Endothelial cell of umbilical vein (primary cell): ENCODE measurements at regions not wholly inside any gene's neighbourhood (a gene's known extent, or its start where the extent isn't known, plus 50 kb on each side); places are given as distances from the start of the nearest gene placed in this dataset.

Experiments
- BruUV-seq: library from RNA; stranded (reverse); fragments of 400-500 nt; replicated peaks from 2 replicates; lab custom pipeline; 2021; lab: Mats Ljungman, UMichigan
- CTCF ChIA-PET: fragments of 300-600, 350-600 bp; sonication (Branson Sonifier 250); formaldehyde crosslinking; loops from one replicate; lab custom pipeline; 2021; ENCODE audit warnings: antibody characterized with exemption, inconsistent platforms; lab: Charles Lee
- POLR2A ChIA-PET: fragments of 300-600, 350-600 bp; sonication (Branson Sonifier 250); formaldehyde crosslinking; loops from one replicate; lab custom pipeline; 2021; ENCODE audit warnings: antibody characterized with exemption, inconsistent platforms; lab: Charles Lee
- DNase-seq: peaks from one replicate; pipeline ENCODE4 v3.0.0-alpha.2; 2011; ENCODE audit warnings: low read depth, low spot score
- FAIRE-seq: peaks from 2 replicates; lab custom pipeline; 2011; peaks lifted over from hg19 to GRCh38; lab: Jason Lieb, UNC
- H2AFZ ChIP-seq: 2 replicates; pipeline ENCODE4 v1.6.0; 2012; ENCODE audit warnings: low read depth, low read length, control low read depth, inconsistent platforms
- H3K27ac ChIP-seq: 2 replicates; pipeline ENCODE4 v1.5.1; 2011; ENCODE audit warnings: low read depth, mild to moderate bottlenecking, control low read depth, low read length, moderate library complexity; ENCODE audit not compliant: insufficient read depth
- H3K27me3 ChIP-seq, 2 experiments: 2 replicates each; pipeline versions ENCODE4 v1.6.0 to v1.6.1; 2011; ENCODE audit warnings: low read length in 2 of 2, mixed read lengths in 1 of 2; ENCODE audit not compliant: control insufficient read depth in 2 of 2, insufficient read depth in 2 of 2
- H3K36me3 ChIP-seq, 2 experiments: 2 replicates in 1 of 2; 3 replicates in 1 of 2; pipeline ENCODE4 v1.5.1; 2011; ENCODE audit warnings: low read length in 2 of 2, mild to moderate bottlenecking in 1 of 2, moderate library complexity in 1 of 2; ENCODE audit not compliant: control insufficient read depth in 2 of 2, insufficient read depth in 2 of 2; ENCODE audit errors: extremely low read depth in 1 of 2
- H3K4me1 ChIP-seq: 3 replicates; pipeline ENCODE4 v1.5.1; 2011; ENCODE audit warnings: mild to moderate bottlenecking, low read length; ENCODE audit not compliant: control insufficient read depth, insufficient read depth; ENCODE audit errors: extremely low read depth
- H3K4me2 ChIP-seq: 2 replicates; pipeline ENCODE4 v1.6.1; 2011; ENCODE audit warnings: low read length, control low read depth, mixed read lengths; ENCODE audit not compliant: insufficient read depth
- H3K4me3 ChIP-seq, 3 experiments: fragments of 200-600 bp in 1 of 3; sonication (generic), shearing (Covaris generic) in 1 of 3; replicated peaks in 1 of 3; 2 replicates each; pipeline ENCODE4 v1.5.1; 2011 to 2016; ENCODE audit warnings: control low read depth in 3 of 3, low read length in 3 of 3, mild to moderate bottlenecking in 2 of 3, inconsistent platforms in 1 of 3, low read depth in 1 of 3, moderate library complexity in 1 of 3; ENCODE audit not compliant: insufficient read depth in 1 of 3
- H3K79me2 ChIP-seq: 2 replicates; pipeline ENCODE4 v1.6.0; 2012; ENCODE audit warnings: low read length, inconsistent platforms; ENCODE audit not compliant: control insufficient read depth, insufficient read depth
- H3K9ac ChIP-seq: replicated peaks from 2 replicates; pipeline ENCODE3; 2011; ENCODE audit warnings: low read length, control low read depth; ENCODE audit not compliant: insufficient read depth; ENCODE audit errors: extremely low read depth
- H3K9me1 ChIP-seq: replicated peaks from 3 replicates; pipeline ENCODE4 v1.6.0; 2011; ENCODE audit warnings: mild to moderate bottlenecking, low read length; ENCODE audit not compliant: control insufficient read depth, insufficient read depth; ENCODE audit errors: extremely low read depth
- H3K9me3 ChIP-seq: replicated peaks from 2 replicates; pipeline ENCODE4 v1.5.1; 2012; ENCODE audit warnings: low read length, inconsistent platforms; ENCODE audit not compliant: control insufficient read depth, insufficient read depth
- H4K20me1 ChIP-seq: replicated peaks from 2 replicates; pipeline ENCODE3; 2011; ENCODE audit warnings: mild to moderate bottlenecking, low read length; ENCODE audit not compliant: control insufficient read depth, insufficient read depth; ENCODE audit errors: extremely low read depth
- EZH2 ChIP-seq: IDR thresholded peaks from 2 replicates; pipeline ENCODE4 v1.6.1; 2012; ENCODE audit warnings: borderline replicate concordance, low read depth, mild to moderate bottlenecking, moderate library complexity, low read length, inconsistent platforms; ENCODE audit not compliant: severe bottlenecking
- FOS ChIP-seq: IDR thresholded peaks from 2 replicates; pipeline ENCODE4 v1.6.1; 2011; ENCODE audit warnings: mild to moderate bottlenecking, low read length, moderate library complexity, borderline replicate concordance; ENCODE audit not compliant: insufficient read depth
- GATA2 ChIP-seq: IDR thresholded peaks from 2 replicates; pipeline ENCODE4 v1.7.0; 2011; ENCODE audit warnings: low read depth, mild to moderate bottlenecking, moderate library complexity, mixed read lengths, low read length; ENCODE audit not compliant: insufficient read length, insufficient read depth
- JUN ChIP-seq: IDR thresholded peaks from 2 replicates; pipeline ENCODE4 v1.6.1; 2011; ENCODE audit warnings: borderline replicate concordance, low read depth; ENCODE audit not compliant: insufficient read length, insufficient read depth
- MYC ChIP-seq: IDR thresholded peaks from one replicate; pipeline ENCODE4 v1.6.1; 2011; ENCODE audit warnings: mild to moderate bottlenecking, low read depth, low read length
- POLR2A ChIP-seq: IDR thresholded peaks from 2 replicates; pipeline ENCODE4 v1.6.1; 2012; ENCODE audit warnings: low read depth, mild to moderate bottlenecking, control low read depth, low read length
- POLR2AphosphoS5 ChIP-seq: IDR thresholded peaks from 2 replicates; pipeline ENCODE4 v1.6.1; 2012; ENCODE audit warnings: low read depth, mild to moderate bottlenecking, control low read depth, low read length, moderate library complexity; ENCODE audit not compliant: insufficient read depth
- dilution Hi-C: fragments of 300-500 bp; cut with MboI; formaldehyde crosslinking; loops from one replicate; pipeline ENCODE4 v1.15.0; 2019; ENCODE audit warnings: low sequenced_read_pairs; ENCODE audit not compliant: extremely low pct_ligation_motif_present
- intact Hi-C: fragments of 100-400 bp; cut with micrococcal nuclease; formaldehyde crosslinking; loops from one replicate; pipeline ENCODE4 v1.10.0; 2022
- TF ChIP-seq, protein P1 (sequence below), 2 donors: IDR thresholded peaks; 1 replicate in 1 of 2; 2 replicates in 1 of 2; pipeline ENCODE4 v1.5.1; 2011; ENCODE audit warnings: low read length in 2 of 2, mild to moderate bottlenecking in 2 of 2, moderate library complexity in 2 of 2, control low read depth in 1 of 2, inconsistent platforms in 1 of 2, low read depth in 1 of 2; ENCODE audit not compliant: insufficient read depth in 1 of 2; ENCODE audit errors: extremely low read depth in 1 of 2
- TF ChIP-seq, protein P2 (sequence below): IDR thresholded peaks from 2 replicates; pipeline ENCODE4 v1.6.1; 2011; ENCODE audit not compliant: insufficient read depth, insufficient read length

DNA sequence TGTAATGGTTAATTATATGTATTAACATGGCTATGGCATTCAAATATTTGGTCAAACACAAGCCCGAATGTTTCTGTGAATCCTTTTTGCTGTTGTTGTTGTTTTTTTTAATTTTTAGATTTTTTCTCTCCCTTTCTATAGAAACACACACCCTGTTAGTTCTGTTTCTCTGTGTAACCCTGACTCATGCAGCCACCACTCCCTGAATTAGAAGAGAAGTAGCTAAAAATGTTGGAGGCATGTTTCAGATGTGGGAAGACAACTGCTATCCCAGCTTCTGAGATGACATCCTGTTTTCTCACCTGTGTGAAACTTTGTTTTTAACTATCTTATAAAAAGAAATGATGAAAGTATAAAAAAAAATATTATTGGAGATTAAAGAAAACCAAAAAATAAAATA, 219.6 kb upstream of the RGPD4 start:
- ChIA-PET CTCF (no interaction called here), POLR2A (no interaction called here)
- no peak for TF ChIP-seq GATA2
- TF ChIP-seq, protein P1, sequence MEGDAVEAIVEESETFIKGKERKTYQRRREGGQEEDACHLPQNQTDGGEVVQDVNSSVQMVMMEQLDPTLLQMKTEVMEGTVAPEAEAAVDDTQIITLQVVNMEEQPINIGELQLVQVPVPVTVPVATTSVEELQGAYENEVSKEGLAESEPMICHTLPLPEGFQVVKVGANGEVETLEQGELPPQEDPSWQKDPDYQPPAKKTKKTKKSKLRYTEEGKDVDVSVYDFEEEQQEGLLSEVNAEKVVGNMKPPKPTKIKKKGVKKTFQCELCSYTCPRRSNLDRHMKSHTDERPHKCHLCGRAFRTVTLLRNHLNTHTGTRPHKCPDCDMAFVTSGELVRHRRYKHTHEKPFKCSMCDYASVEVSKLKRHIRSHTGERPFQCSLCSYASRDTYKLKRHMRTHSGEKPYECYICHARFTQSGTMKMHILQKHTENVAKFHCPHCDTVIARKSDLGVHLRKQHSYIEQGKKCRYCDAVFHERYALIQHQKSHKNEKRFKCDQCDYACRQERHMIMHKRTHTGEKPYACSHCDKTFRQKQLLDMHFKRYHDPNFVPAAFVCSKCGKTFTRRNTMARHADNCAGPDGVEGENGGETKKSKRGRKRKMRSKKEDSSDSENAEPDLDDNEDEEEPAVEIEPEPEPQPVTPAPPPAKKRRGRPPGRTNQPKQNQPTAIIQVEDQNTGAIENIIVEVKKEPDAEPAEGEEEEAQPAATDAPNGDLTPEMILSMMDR (IDR thresholded peaks at IDR 0.05; ENCODE audit: extremely low read depth in 1 of 2, insufficient read depth in 1 of 2, low read depth in 1 of 2, low read length in 2 of 2) = no peak
- TF ChIP-seq, protein P2, sequence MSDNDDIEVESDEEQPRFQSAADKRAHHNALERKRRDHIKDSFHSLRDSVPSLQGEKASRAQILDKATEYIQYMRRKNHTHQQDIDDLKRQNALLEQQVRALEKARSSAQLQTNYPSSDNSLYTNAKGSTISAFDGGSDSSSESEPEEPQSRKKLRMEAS = no peak
- no peak for TF ChIP-seq JUN
- TF ChIP-seq FOS = no peak
- TF ChIP-seq POLR2AphosphoS5 = no peak
- TF ChIP-seq MYC = no peak
- TF ChIP-seq POLR2A = no peak
- no peak for TF ChIP-seq EZH2
- Histone ChIP-seq H3K27ac (no peak overlapping the region), H4K20me1 (no peaks in the 10 kb centered on the region), H3K36me3 (no peaks in the 10 kb centered on the region), H3K27me3 (no peaks in the 10 kb centered on the region), H3K9me3 (peaks cover 1% of the 10 kb centered on the region), H3K9me1 (no peaks in the 10 kb centered on the region), H3K4me1 (no peaks in the 10 kb centered on the region), H3K4me3 (no peak overlapping the region), H2AFZ (no peak overlapping the region), H3K9ac (no peak overlapping the region), H3K79me2 (no peaks in the 10 kb centered on the region), H3K4me2 (no peak overlapping the region)
- FAIRE-seq (no peak), DNase-seq (no peak)
- no TSS peak for BruUV-seq
- dilution Hi-C loops = no loop called here
- intact Hi-C loops = no loop called here
